Skeletal muscle satellite cell (primary cell): ENCODE measurements at regions not wholly inside any gene's neighbourhood (a gene's known extent, or its start where the extent isn't known, plus 50 kb on each side); places are given as distances from the start of the nearest gene placed in this dataset.
"Not testable (repeated sequence)": the region's sequence is repeated elsewhere in the genome, so short reads cannot be mapped to it uniquely, and the experiment has no call there.

ENCODE experiments used
- H3K27me3 ChIP-seq: 2 replicates; pipeline ENCODE4 v1.7.0; 2013; ENCODE audit warnings: low read length; ENCODE audit not compliant: control insufficient read depth, insufficient read depth
- H3K36me3 ChIP-seq: 2 replicates; pipeline ENCODE4 v1.7.0; 2013; ENCODE audit warnings: mild to moderate bottlenecking, control low read depth, low read length; ENCODE audit not compliant: insufficient read depth
- H3K4me1 ChIP-seq: 2 replicates; pipeline ENCODE4 v1.7.0; 2013; ENCODE audit warnings: low read length; ENCODE audit not compliant: control insufficient read depth, insufficient read depth
- H3K4me2 ChIP-seq: 2 replicates; pipeline ENCODE4 v1.7.0; 2013; ENCODE audit warnings: mild to moderate bottlenecking, low read length
- H3K4me3 ChIP-seq: 2 replicates; pipeline ENCODE4 v1.7.0; 2013; ENCODE audit warnings: low read length
- H3K9ac ChIP-seq: 2 replicates; pipeline ENCODE4 v1.7.0; 2013; ENCODE audit warnings: mild to moderate bottlenecking, low read depth, low read length, moderate library complexity
- H3K9me3 ChIP-seq: replicated peaks from 2 replicates; pipeline ENCODE4 v1.7.0; 2013; ENCODE audit warnings: mild to moderate bottlenecking, control low read depth, low read length

DNA sequence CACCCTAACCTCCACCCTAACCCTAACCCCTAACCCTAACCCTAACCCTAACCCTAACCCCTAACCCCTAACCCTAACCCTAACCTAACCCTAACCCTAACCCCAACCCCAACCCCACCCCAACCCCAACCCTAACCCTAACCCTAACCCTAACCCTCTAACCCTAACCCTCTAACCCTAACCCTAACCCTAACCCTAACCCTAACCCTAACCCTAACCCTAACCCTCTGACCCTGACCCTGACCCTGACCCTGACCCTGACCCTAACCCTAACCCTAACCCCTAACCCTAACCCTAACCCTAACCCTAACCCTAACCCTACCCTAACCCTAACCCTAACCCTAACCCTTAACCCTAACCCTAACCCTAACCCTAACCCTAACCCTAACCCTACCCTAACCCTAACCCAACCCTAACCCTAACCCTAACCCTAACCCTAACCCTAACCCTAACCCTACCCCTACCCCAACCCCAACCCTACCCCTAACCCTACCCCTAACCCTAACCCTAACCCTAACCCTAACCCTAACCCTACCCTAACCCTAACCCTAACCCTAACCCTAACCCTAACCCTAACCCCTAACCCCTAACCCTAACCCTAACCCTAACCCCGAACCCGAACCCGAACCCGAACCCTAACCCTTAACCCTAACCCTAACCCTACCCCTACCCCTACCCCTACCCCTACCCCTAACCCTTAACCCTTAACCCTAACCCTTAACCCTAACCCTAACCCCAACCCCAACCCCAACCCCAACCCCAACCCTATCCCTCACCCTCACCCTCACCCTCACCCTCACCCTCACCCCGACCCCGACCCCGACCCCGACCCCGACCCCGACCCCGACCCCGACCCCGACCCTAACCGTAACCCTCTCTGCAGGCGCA, 186.2 kb upstream of the CHL1 start:
- not testable (repeated sequence) for H3K9ac ChIP-seq, H3K27me3 ChIP-seq, H3K4me1 ChIP-seq, H3K9me3 ChIP-seq, H3K36me3 ChIP-seq, H3K4me2 ChIP-seq, H3K4me3 ChIP-seq

DNA sequence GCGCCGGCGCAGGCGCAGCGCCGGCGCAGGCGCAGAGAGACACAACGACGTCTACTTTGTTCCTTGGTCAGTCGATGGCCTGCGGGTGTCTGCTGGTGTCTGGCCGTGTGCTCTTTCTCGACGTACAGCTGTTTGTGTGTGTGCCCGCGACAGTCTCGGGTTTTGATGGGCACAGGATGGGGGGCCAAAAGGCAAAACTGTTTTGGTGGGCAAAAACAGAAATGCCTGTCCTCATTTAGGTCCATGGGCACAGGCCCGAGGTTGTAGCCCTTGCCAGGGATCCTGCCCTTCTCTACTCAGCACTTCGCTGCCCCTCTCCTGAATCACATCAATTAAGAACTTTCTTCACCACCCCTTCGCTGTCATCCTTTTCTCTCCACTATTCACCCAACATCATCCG, 184.8 kb upstream of the CHL1 start:
- Histone ChIP-seq H3K36me3 (no peaks in the 10 kb centered on the region), H3K9me3 (no peaks in the 10 kb centered on the region), H3K4me3 (peak overlapping the region; percentile 65), H3K27me3 (no peaks in the 10 kb centered on the region), H3K4me1 (no peaks in the 10 kb centered on the region), H3K9ac (peak overlapping the region; percentile 54), H3K4me2 (peak overlapping the region; percentile 75)

DNA sequence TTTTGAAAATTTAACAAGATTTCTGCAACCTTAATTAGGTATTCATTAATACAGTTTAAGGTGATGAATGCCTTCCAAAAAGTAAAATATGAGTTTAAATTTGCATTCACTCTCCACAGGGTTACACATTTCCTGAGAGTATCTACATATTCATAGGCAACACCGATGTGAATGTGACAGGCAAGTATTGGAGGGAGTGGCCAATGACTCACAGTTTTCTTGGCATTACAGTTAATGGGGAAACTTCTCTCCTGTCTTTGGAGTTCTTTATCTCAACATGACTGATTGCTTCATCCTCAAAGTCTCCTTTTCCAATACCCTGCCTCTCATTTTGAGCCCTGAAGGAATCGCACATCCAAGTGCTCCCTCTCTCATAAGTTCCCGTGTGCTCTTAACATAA, 181.9 kb upstream of the CHL1 start:
- H3K36me3 ChIP-seq: no peaks in the 10 kb centered on the region
- H3K9me3 ChIP-seq: no peaks in the 10 kb centered on the region
- H3K4me2 ChIP-seq: no peak overlapping the region

GRCh38 chr3:16366-16765, 180.2 kb upstream of the CHL1 start:
- H3K27me3 ChIP-seq: no peaks in the 10 kb centered on the region
- H3K9ac ChIP-seq: no peak overlapping the region
- H3K9me3 ChIP-seq: no peaks in the 10 kb centered on the region
- no peak overlapping the region for H3K4me3 ChIP-seq
- H3K36me3 ChIP-seq: no peaks in the 10 kb centered on the region
- H3K4me1 ChIP-seq: no peaks in the 10 kb centered on the region
- H3K4me2 ChIP-seq: no peak overlapping the region

More for the DNA sequence above, 181.9 kb upstream of the CHL1 start:
- Histone ChIP-seq H3K4me1 (no peaks in the 10 kb centered on the region), H3K27me3 (no peaks in the 10 kb centered on the region), H3K4me3 (no peak overlapping the region), H3K9ac (no peak overlapping the region)

DNA sequence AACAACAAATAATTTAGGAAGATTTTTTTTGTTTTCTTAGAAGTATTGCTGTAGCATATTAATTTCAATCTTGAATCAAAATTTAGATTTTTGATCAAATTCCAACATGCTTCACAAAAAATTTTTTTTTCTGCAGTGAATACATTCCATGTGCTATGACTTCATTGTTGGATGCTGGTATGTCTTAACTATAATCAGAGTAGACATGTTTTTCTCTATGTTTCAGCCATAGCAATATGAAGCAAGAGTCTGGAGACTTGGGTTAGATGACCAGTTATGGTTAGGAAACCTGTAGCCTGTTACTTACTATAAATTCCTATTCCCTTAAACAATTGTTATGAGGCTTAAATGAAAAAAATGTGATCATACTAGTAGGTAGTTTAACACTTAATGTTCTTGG, 176.1 kb upstream of the CHL1 start:
- no peaks in the 10 kb centered on the region for H3K27me3 ChIP-seq
- H3K9me3 ChIP-seq: no peaks in the 10 kb centered on the region
- no peaks in the 10 kb centered on the region for H3K4me1 ChIP-seq
- no peak overlapping the region for H3K9ac ChIP-seq
- no peak overlapping the region for H3K4me2 ChIP-seq
- H3K4me3 ChIP-seq: no peak overlapping the region
- H3K36me3 ChIP-seq: no peaks in the 10 kb centered on the region

DNA sequence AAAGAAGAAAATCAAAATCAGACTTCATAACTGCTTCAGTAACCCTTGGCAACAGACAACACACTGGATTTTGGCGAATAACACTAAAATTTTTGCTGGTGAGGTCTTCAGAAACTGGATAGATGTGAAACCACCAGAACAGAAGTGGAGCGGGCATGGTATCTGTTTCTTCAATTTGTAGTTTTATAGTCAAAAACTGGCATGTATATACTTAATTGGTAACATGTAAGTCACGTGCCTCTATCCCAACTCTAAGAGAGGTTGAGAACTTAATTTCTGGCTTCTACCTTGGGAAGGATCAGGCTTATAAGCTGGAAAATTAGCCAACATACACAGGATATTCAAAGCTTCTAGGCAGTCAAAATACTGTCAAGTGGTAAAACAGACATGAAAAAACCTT, 172.6 kb upstream of the CHL1 start:
- H3K4me1 ChIP-seq: no peaks in the 10 kb centered on the region
- no peaks in the 10 kb centered on the region for H3K9me3 ChIP-seq
- H3K4me2 ChIP-seq: no peak overlapping the region
- H3K4me3 ChIP-seq: no peak overlapping the region
- no peak overlapping the region for H3K9ac ChIP-seq
- no peaks in the 10 kb centered on the region for H3K36me3 ChIP-seq
- no peaks in the 10 kb centered on the region for H3K27me3 ChIP-seq

DNA sequence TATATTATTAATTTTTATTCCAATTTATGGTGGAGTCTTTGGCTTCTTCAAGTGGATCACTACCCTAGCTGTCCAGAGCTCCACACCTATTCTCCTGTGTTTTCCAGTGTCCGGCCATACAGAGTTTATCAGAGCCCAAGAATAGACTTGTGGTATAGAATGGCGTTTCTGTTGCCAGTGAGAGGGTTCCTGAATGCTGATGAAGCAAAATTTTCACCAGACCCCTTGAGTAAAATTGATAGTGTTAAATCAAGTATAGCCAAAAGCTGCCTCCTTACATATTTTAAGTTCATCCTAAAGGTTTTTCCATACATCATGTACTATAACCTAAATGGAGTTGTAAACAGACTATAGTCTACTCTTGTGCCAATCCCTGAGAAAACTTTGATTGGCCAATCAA, 171.5 kb upstream of the CHL1 start:
- no peak overlapping the region for H3K4me2 ChIP-seq
- no peaks in the 10 kb centered on the region for H3K9me3 ChIP-seq

GRCh38 chr3:35985-36384, 160.6 kb upstream of the CHL1 start:
- H3K9ac ChIP-seq, H3K4me1 ChIP-seq, H3K36me3 ChIP-seq, H3K27me3 ChIP-seq, H3K4me3 ChIP-seq, H3K4me2 ChIP-seq, H3K9me3 ChIP-seq: not testable (repeated sequence)

More for the DNA sequence above, 171.5 kb upstream of the CHL1 start:
- H3K4me3 ChIP-seq: no peak overlapping the region
- H3K4me1 ChIP-seq: no peaks in the 10 kb centered on the region
- no peaks in the 10 kb centered on the region for H3K27me3 ChIP-seq
- H3K9ac ChIP-seq: no peak overlapping the region
- H3K36me3 ChIP-seq: no peaks in the 10 kb centered on the region

- not testable (repeated sequence) for H3K9me3 ChIP-seq, H3K36me3 ChIP-seq, H3K4me2 ChIP-seq, H3K4me3 ChIP-seq, H3K9ac ChIP-seq, H3K27me3 ChIP-seq, H3K4me1 ChIP-seq
These were observed 153.5 kb upstream of the CHL1 start for GRCh38 chr3:42871-43744.

DNA sequence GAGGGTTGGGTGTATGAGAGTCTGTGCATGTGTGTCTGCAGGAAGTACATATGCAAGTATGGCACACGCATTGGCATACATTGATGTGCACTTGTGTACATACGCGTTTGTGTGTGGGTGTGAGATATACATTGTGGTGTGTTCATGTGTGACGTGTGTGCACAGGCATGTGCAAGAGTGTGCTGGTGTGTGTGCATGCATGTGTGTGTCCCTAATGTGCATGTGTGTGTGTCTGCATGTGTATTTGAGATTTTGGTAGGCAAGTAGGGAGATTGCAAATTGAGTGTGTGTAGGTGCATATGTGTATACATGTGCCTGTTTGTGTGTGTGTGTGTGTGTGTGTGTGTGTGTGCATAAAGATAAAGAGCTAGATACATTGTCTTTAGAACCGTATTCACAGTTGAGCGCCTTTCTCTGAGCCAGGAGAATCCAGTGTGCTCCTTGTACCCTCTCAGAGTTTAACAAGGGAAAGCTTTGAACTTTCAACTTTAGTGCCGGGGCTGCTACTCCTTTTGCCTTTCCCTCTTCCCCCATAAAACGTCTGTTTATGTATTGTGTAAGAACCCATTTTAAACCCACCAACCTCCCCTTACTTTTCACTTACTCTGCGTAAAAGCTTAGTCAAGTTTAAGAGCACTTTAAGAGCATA, 152.4 kb upstream of the CHL1 start:
- no peaks in the 10 kb centered on the region for H3K9me3 ChIP-seq
- no peaks in the 10 kb centered on the region for H3K4me1 ChIP-seq
- no peak overlapping the region for H3K4me3 ChIP-seq
- no peaks in the 10 kb centered on the region for H3K27me3 ChIP-seq
- H3K36me3 ChIP-seq: no peaks in the 10 kb centered on the region
- no peak overlapping the region for H3K9ac ChIP-seq
- no peak overlapping the region for H3K4me2 ChIP-seq

GRCh38 chr3:44941-45340, 151.6 kb upstream of the CHL1 start:
- H3K9me3 ChIP-seq, H3K36me3 ChIP-seq, H3K4me3 ChIP-seq, H3K9ac ChIP-seq, H3K4me2 ChIP-seq, H3K4me1 ChIP-seq, H3K27me3 ChIP-seq: not testable (repeated sequence)
